ENCODE measurements at regions not wholly inside any gene's neighbourhood (a gene's known extent, or its start where the extent isn't known, plus 50 kb on each side); places are given as distances from the start of the nearest gene placed in this dataset.

GRCh38 chr18:44051026-44051425 lies 629.7 kb upstream of the SETBP1 start:
- Histone ChIP-seq H3K27ac (ENCODE audit: low read depth, low read length, poor library complexity, severe bottlenecking) (no peak overlapping the region), H3K36me3 (ENCODE audit: insufficient read depth, low read length, poor library complexity, severe bottlenecking) (no peaks in the 10 kb centered on the region), H3K4me3 (ENCODE audit: low read depth, low read length, poor library complexity, severe bottlenecking) (no peak overlapping the region), H3K4me1 (ENCODE audit: insufficient read depth, low read length, poor library complexity, severe bottlenecking) (no peaks in the 10 kb centered on the region), H3K9me3 (ENCODE audit: low read depth, low read length, poor library complexity, severe bottlenecking) (no peaks in the 10 kb centered on the region), H3K27me3 (replicated peaks; ENCODE audit: insufficient read depth, low read depth, low read length, poor library complexity) (no peaks in the 10 kb centered on the region)
- ChIA-PET POLR2A (ENCODE audit: low non-redundant PET) (no interaction called here), CTCF (no interaction called here)
- BruUV-seq (replicated peaks): no TSS peak
- DNase-seq (ENCODE audit: low spot score): no peak
- TF ChIP-seq EZH2 (IDR thresholded peaks at IDR 0.05; ENCODE audit: borderline replicate concordance, low read depth, low read length, poor library complexity, severe bottlenecking) (no peak), CTCF (conservative IDR thresholded peaks at IDR 0.05; ENCODE audit: low read depth, low read length) (no peak)
- intact Hi-C loops (cut with micrococcal nuclease; ENCODE audit: unreplicated experiment): no loop called here

GRCh38 chr18:44054514-44054913 lies 626.2 kb upstream of the SETBP1 start:
- TF ChIP-seq CTCF (conservative IDR thresholded peaks at IDR 0.05; ENCODE audit: low read depth, low read length) (no peak), EZH2 (IDR thresholded peaks at IDR 0.05; ENCODE audit: borderline replicate concordance, low read depth, low read length, poor library complexity, severe bottlenecking) (no peak)
- H3K36me3 ChIP-seq (ENCODE audit: insufficient read depth, low read length, poor library complexity, severe bottlenecking): no peaks in the 10 kb centered on the region
- intact Hi-C loops (cut with micrococcal nuclease; ENCODE audit: unreplicated experiment): no loop called here
- DNase-seq (ENCODE audit: low spot score): no peak
- ChIA-PET POLR2A (ENCODE audit: low non-redundant PET) (no interaction called here), CTCF (no interaction called here)
- no peaks in the 10 kb centered on the region for H3K4me1 ChIP-seq (ENCODE audit: insufficient read depth, low read length, poor library complexity, severe bottlenecking)
- no peak overlapping the region for H3K4me3 ChIP-seq (ENCODE audit: low read depth, low read length, poor library complexity, severe bottlenecking)
- no peak overlapping the region for H3K27ac ChIP-seq (ENCODE audit: low read depth, low read length, poor library complexity, severe bottlenecking)
- no peaks in the 10 kb centered on the region for H3K27me3 ChIP-seq (replicated peaks; ENCODE audit: insufficient read depth, low read depth, low read length, poor library complexity)
- BruUV-seq (replicated peaks): no TSS peak
- no peaks in the 10 kb centered on the region for H3K9me3 ChIP-seq (ENCODE audit: low read depth, low read length, poor library complexity, severe bottlenecking)

- Histone ChIP-seq H3K9me3 (ENCODE audit: low read depth, low read length, poor library complexity, severe bottlenecking) (no peaks in the 10 kb centered on the region), H3K4me3 (ENCODE audit: low read depth, low read length, poor library complexity, severe bottlenecking) (no peak overlapping the region), H3K27ac (ENCODE audit: low read depth, low read length, poor library complexity, severe bottlenecking) (no peak overlapping the region), H3K4me1 (ENCODE audit: insufficient read depth, low read length, poor library complexity, severe bottlenecking) (no peaks in the 10 kb centered on the region), H3K36me3 (ENCODE audit: insufficient read depth, low read length, poor library complexity, severe bottlenecking) (no peaks in the 10 kb centered on the region), H3K27me3 (replicated peaks; ENCODE audit: insufficient read depth, low read depth, low read length, poor library complexity) (no peaks in the 10 kb centered on the region)
- BruUV-seq (replicated peaks): no TSS peak
- ChIA-PET CTCF (no interaction called here), POLR2A (ENCODE audit: low non-redundant PET) (no interaction called here)
- TF ChIP-seq EZH2 (IDR thresholded peaks at IDR 0.05; ENCODE audit: borderline replicate concordance, low read depth, low read length, poor library complexity, severe bottlenecking) (no peak), CTCF (conservative IDR thresholded peaks at IDR 0.05; ENCODE audit: low read depth, low read length) (no peak)
- DNase-seq (ENCODE audit: low spot score): no peak
- intact Hi-C loops (cut with micrococcal nuclease; ENCODE audit: unreplicated experiment): no loop called here
These were observed 620.5 kb upstream of the SETBP1 start for GRCh38 chr18:44060197-44060596.

All from A673 (cell line).